ENCODE measurements at regions not wholly inside any gene's neighbourhood (a gene's known extent, or its start where the extent isn't known, plus 50 kb on each side); places are given as distances from the start of the nearest gene placed in this dataset.

DNA sequence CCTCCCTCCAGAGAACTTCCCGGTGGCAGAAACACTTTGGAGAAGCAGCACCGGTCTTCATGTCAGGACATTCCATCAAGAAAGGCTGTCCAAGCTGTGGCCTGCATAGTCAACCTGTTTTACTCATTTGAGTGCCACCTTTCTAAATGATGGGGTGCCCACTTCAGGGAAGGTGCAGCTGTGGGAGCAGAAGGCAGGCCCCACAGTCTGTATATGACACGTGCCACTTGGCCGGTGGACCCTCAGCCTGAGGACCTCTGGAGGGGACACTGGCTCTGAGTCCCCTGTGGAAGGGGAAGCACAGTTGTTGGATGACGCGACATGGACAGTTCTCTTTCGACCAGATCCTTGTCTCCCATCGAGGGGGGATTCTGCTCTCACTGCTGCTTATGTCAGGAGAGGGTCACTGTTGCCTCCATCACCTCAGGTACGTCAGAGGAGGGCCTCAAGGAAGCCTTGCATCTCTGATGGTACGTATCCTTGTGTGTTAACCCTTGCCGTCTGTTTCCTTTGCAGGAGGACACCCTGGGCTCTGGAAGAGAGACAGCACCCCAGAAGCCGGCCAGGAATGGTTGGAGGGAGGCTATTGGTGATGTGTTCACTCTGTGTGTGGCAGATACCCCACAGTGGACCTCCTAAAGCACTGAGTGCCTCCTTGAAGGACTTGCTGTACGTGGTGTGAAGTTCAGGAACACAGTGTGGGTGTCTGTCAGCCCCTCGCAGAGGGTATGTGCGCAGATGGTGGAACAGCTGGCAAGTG lies 132.1 kb upstream of the RTL1 start:
- TF ChIP-seq POLR2A (IDR thresholded peaks at IDR 0.05; ENCODE audit: low read length) (no peak), GATA1 (IDR thresholded peaks at IDR 0.05; ENCODE audit: low read depth, low read length) (no peak)
